Stomach smooth muscle (tissue), 2 donors: ENCODE measurements at regions not wholly inside any gene's neighbourhood (a gene's known extent, or its start where the extent isn't known, plus 50 kb on each side); places are given as distances from the start of the nearest gene placed in this dataset.

Source experiments
- H3K27ac ChIP-seq: one replicate; pipeline ENCODE4 v1.7.0; 2013; ENCODE audit warnings: mild to moderate bottlenecking, low read length, inconsistent platforms
- H3K27me3 ChIP-seq, 2 donors: one replicate each; pipeline ENCODE4 v1.7.0; 2013; ENCODE audit warnings: low read length in 2 of 2; ENCODE audit not compliant: insufficient read depth in 2 of 2, control insufficient read depth in 1 of 2
- H3K36me3 ChIP-seq, 2 donors: one replicate each; pipeline ENCODE4 v1.7.0; 2013; ENCODE audit warnings: low read length in 2 of 2; ENCODE audit not compliant: control insufficient read depth in 2 of 2, insufficient read depth in 2 of 2
- H3K4me1 ChIP-seq: one replicate; pipeline ENCODE4 v1.7.0; 2013; ENCODE audit warnings: low read length; ENCODE audit not compliant: control insufficient read depth, insufficient read depth
- H3K4me3 ChIP-seq, 2 donors: one replicate each; pipeline ENCODE4 v1.7.0; 2013; ENCODE audit warnings: low read length in 2 of 2
- H3K9ac ChIP-seq, 2 donors: one replicate each; pipeline ENCODE4 v1.7.0; 2013; ENCODE audit warnings: low read length in 2 of 2, mild to moderate bottlenecking in 1 of 2
- H3K9me3 ChIP-seq, 2 donors: one replicate each; pipeline ENCODE4 v1.7.0; 2013; ENCODE audit warnings: low read length in 2 of 2; ENCODE audit not compliant: control insufficient read depth in 2 of 2
- donor health status: healthy.
- donor health status: Pancreatic carcinoma.

- H3K27ac ChIP-seq: no peak overlapping the region
- H3K9me3 ChIP-seq: no peaks in the 10 kb centered on the region
- no peak overlapping the region for H3K9ac ChIP-seq
- H3K27me3 ChIP-seq: no peaks in the 10 kb centered on the region
- no peaks in the 10 kb centered on the region for H3K36me3 ChIP-seq
- H3K4me3 ChIP-seq: no peak overlapping the region
- H3K4me1 ChIP-seq: peaks cover 4% of the 10 kb centered on the region
Measured at GRCh38 chr2:177076636-177077179, 135.9 kb upstream of the HNRNPA3 start.

DNA sequence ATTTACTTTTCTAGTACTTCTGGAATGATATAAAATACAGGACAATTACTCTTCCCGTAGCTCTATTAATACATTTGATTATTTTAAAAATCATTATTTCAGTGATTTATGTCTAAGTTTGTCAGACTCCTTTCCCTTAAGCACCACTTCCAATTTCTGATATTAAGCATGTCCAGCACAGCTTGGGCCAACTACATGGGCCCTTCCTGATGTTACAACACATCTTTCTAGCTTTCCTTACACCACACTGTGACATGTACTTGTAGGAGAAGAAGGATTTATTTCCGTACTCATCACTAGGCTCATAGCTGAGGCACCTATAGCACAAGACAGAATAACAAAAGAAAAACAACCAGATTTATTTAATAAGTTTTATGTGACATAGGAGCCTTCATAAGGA, 134.8 kb upstream of the HNRNPA3 start:
- no peak overlapping the region for H3K9ac ChIP-seq
- no peaks in the 10 kb centered on the region for H3K36me3 ChIP-seq
- no peak overlapping the region for H3K27ac ChIP-seq
- H3K9me3 ChIP-seq: no peaks in the 10 kb centered on the region
- H3K27me3 ChIP-seq: no peaks in the 10 kb centered on the region
- H3K4me3 ChIP-seq: no peak overlapping the region
- peaks cover 4% of the 10 kb centered on the region for H3K4me1 ChIP-seq

- H3K27me3 ChIP-seq: no peaks in the 10 kb centered on the region
- H3K4me1 ChIP-seq: peaks cover 4% of the 10 kb centered on the region
- H3K27ac ChIP-seq: no peak overlapping the region
- H3K9ac ChIP-seq: no peak overlapping the region
- H3K4me3 ChIP-seq: no peak overlapping the region
- H3K9me3 ChIP-seq: no peaks in the 10 kb centered on the region
- no peaks in the 10 kb centered on the region for H3K36me3 ChIP-seq
Measured at GRCh38 chr2:177078416-177078815, 134.2 kb upstream of the HNRNPA3 start.

DNA sequence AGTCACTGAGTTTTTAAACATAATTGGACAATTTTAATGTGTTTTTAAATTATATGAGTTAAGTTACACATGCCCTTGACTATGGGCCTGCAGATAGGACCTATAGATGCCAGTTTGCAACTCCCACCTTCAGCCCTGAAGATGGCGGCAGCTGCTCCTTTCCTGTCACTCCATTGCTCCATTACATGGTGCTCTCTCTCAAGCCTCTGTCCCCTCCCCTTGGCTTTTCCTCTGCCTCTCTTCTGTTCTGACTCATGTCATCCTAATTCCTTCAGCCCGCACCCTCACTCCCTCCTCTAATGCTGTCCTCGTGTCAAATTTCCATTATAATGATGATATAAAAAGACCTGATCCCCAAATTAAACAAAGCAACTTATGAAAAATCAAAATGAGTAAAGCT, 133.7 kb upstream of the HNRNPA3 start:
- H3K9ac ChIP-seq: no peak overlapping the region
- no peaks in the 10 kb centered on the region for H3K36me3 ChIP-seq
- no peaks in the 10 kb centered on the region for H3K9me3 ChIP-seq
- peaks cover 4% of the 10 kb centered on the region for H3K4me1 ChIP-seq
- H3K27me3 ChIP-seq: no peaks in the 10 kb centered on the region
- no peak overlapping the region for H3K27ac ChIP-seq
- no peak overlapping the region for H3K4me3 ChIP-seq

DNA sequence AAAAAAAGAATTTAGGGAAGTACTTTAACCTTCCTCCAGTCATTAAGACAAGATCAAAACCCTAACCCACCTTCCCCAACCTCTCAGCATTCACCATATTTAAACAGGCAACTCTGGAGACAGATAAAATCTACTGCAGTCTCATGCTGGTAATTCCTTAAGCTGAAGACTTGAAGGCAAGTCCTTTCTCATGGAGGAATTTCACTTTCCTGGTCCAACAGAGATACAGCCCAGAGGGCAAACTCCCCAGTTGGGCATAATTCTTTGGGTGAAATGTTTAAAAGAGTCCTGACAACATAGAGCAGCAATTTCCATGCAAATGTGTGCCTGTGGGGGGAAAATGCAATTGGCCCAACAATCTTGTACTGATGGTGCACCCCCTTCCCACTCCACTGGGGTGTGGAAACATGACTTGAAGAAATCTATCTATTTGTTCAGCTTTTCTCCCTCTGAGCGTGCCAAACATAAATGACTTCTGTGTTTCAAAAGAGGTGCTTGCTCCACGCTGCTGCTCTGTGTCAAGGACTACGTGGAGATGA, 131.8 kb upstream of the HNRNPA3 start:
- H3K9ac ChIP-seq: no peak overlapping the region
- no peak overlapping the region for H3K4me3 ChIP-seq
- H3K9me3 ChIP-seq: no peaks in the 10 kb centered on the region
- no peaks in the 10 kb centered on the region for H3K36me3 ChIP-seq
- no peak overlapping the region for H3K27ac ChIP-seq
- H3K4me1 ChIP-seq: peaks cover 4% of the 10 kb centered on the region
- no peaks in the 10 kb centered on the region for H3K27me3 ChIP-seq

DNA sequence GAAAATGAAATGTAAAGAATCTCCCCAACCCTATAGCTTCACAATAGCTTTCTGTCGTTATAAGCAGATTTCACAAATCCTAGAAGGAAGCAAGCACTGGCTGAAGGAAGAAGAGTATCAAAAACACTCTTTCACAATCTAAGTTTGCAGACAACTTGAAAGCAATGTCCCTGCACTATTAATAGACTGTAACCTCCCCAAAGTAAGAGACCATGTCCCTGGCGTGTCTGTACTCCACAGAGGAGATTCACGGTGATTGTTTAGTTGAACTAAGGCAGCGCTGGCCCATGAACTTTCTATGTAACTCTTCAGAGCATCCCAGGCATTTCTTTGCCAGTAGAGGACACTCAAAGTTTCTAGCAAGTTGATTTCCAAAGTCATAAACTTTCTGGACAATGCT, 128.0 kb upstream of the HNRNPA3 start:
- H3K4me3 ChIP-seq: no peak overlapping the region
- H3K9ac ChIP-seq: no peak overlapping the region
- no peaks in the 10 kb centered on the region for H3K27me3 ChIP-seq
- H3K9me3 ChIP-seq: no peaks in the 10 kb centered on the region
- H3K36me3 ChIP-seq: no peaks in the 10 kb centered on the region
- no peak overlapping the region for H3K27ac ChIP-seq
- no peaks in the 10 kb centered on the region for H3K4me1 ChIP-seq

DNA sequence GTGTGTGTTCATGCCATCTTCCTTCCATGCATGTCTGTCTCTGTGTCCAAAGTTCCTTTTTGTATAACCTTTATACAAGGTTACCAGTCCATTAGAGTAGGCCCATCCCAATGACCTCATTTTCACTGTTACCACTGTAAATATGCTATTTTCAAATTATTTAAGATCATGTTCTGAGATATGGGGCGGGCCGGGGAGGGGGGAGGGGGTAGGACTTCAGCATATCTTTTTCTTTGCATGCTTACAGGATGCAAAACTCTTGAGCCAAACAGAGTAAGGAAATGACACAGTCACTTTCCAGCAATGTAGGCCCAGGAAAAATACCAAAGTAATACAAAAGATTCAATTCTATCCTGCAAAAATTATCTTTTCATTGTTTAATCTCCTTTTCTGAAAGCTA, 124.1 kb upstream of the HNRNPA3 start:
- Histone ChIP-seq H3K9ac (no peak overlapping the region), H3K4me1 (no peaks in the 10 kb centered on the region), H3K27ac (no peak overlapping the region), H3K36me3 (no peaks in the 10 kb centered on the region), H3K9me3 (no peaks in the 10 kb centered on the region), H3K4me3 (no peak overlapping the region), H3K27me3 (no peaks in the 10 kb centered on the region)

- H3K9ac ChIP-seq: no peak overlapping the region
- no peaks in the 10 kb centered on the region for H3K9me3 ChIP-seq
- no peaks in the 10 kb centered on the region for H3K36me3 ChIP-seq
- H3K4me3 ChIP-seq: no peak overlapping the region
- H3K27me3 ChIP-seq: no peaks in the 10 kb centered on the region
- no peak overlapping the region for H3K27ac ChIP-seq
- H3K4me1 ChIP-seq: no peaks in the 10 kb centered on the region
Measured at GRCh38 chr2:177090967-177091366, 121.6 kb upstream of the HNRNPA3 start.

DNA sequence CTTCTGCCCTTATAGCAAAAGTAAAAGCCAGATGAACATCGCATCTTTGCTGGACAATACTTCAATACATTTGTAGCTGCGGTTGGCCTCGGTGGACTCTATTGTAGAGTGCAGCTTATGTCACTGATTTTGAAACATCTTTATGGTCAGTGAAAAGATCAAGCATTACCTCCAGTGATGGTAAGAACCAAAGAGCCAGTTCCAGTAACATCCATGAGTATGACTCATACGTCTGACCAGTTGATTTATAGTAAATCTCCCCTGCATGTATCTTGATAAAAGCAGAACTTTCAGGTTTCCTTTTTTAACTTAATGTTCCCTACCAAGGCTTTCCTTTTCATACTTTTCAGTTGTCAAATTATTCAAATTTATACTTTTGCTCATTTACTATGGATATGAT, 119.2 kb upstream of the HNRNPA3 start:
- Histone ChIP-seq H3K9me3 (no peaks in the 10 kb centered on the region), H3K9ac (no peak overlapping the region), H3K27ac (no peak overlapping the region), H3K27me3 (no peaks in the 10 kb centered on the region), H3K4me1 (no peaks in the 10 kb centered on the region), H3K4me3 (no peak overlapping the region), H3K36me3 (no peaks in the 10 kb centered on the region)

DNA sequence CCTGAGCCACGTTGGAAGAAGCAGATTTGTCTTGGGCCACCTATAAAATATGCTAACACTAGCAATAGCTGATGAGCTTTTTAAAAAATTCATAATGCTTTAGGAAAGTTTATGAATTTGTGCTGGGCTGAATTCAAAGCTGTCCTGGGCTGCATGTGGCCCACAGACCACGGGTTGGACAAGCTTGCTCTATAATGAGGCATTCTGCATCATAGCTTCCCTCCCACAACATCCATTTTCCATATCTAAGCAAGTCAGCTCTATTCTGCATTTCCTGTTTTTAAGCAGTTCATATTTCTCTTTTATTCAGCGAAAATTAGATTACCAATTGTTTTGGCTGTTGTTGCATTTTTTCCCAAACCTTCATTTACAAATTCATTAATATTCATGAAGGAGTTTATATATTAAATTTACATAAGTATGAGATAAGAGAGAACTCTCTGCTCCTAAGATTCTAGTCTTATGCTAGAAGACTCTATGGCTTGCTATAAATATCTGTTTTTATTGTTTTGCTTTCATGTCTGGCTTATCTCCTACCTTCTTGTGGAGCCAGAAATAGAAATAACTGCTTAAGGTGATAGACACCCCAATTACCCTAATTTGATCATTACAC, 114.5 kb upstream of the HNRNPA3 start:
- Histone ChIP-seq H3K9me3 (no peaks in the 10 kb centered on the region), H3K27ac (no peak overlapping the region), H3K4me3 (no peak overlapping the region), H3K27me3 (no peaks in the 10 kb centered on the region), H3K4me1 (no peaks in the 10 kb centered on the region), H3K9ac (no peak overlapping the region), H3K36me3 (no peaks in the 10 kb centered on the region)

DNA sequence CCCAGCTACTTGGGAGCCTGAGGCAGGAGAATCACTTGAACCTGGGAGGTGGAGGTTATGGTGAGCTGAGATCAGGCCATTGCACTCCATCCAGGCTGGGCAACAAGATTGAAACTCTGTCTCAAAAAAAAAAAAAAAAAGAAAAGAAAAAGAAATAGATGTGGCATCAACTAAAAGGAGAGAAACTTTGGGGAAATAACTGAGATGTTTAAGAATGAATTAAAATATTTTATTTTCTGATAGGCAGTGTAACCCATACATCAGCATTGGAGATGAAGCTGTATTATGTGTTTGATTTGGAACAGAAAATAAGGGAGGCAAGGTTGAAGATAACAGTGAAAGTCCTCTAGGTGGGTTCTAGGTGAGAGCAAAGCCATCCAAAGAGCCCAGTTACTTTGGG, 110.7 kb upstream of the HNRNPA3 start:
- H3K27ac ChIP-seq: no peak overlapping the region
- H3K9ac ChIP-seq: no peak overlapping the region
- H3K27me3 ChIP-seq: peaks cover 2 to 3% of the 10 kb centered on the region in 2 donors
- H3K9me3 ChIP-seq: no peaks in the 10 kb centered on the region
- no peaks in the 10 kb centered on the region for H3K4me1 ChIP-seq
- no peak overlapping the region for H3K4me3 ChIP-seq
- no peaks in the 10 kb centered on the region for H3K36me3 ChIP-seq
